Thyroid gland (tissue), 4 donors: ENCODE measurements at regions not wholly inside any gene's neighbourhood (a gene's known extent, or its start where the extent isn't known, plus 50 kb on each side); places are given as distances from the start of the nearest gene placed in this dataset.

Experiments
- DNase-seq, 2 donors: peaks; one replicate each; pipeline ENCODE4 v3.0.0-alpha.2; 2019
- H3K27ac ChIP-seq, 3 donors: fragments of 200-600 bp; sonication (generic); 1 replicate in 2 of 3; 2 replicates in 1 of 3; pipeline ENCODE4 v1.5.1; 2016 to 2019; ENCODE audit warnings: mild to moderate bottlenecking in 1 of 3, moderate library complexity in 1 of 3
- H3K27me3 ChIP-seq: fragments of 200-600 bp; sonication (generic); one replicate; pipeline ENCODE4 v1.5.1; 2019
- H3K36me3 ChIP-seq, 2 donors: fragments of 200-600 bp; sonication (generic); one replicate each; pipeline ENCODE4 v1.5.1; 2016 to 2019
- H3K4me1 ChIP-seq, 2 donors: fragments of 200-600 bp; sonication (generic); one replicate each; pipeline ENCODE4 v1.5.1; 2017 to 2019
- H3K4me3 ChIP-seq, 3 donors: fragments of 200-600 bp; sonication (generic); replicated peaks in 1 of 3; 1 replicate in 2 of 3; 2 replicates in 1 of 3; pipeline ENCODE4 v1.5.1; 2016; ENCODE audit warnings: mild to moderate bottlenecking in 1 of 3
- H3K9me3 ChIP-seq: fragments of 200-600 bp; sonication (generic); one replicate; pipeline ENCODE4 v1.5.1; 2017
- POLR2A ChIP-seq, 2 donors: fragments of 450-650 bp; IDR thresholded peaks; one replicate each; pipeline ENCODE4 v1.6.1; 2017; ENCODE audit warnings: antibody characterized with exemption in 2 of 2, mild to moderate bottlenecking in 2 of 2, moderate library complexity in 1 of 2
- WGBS, 2 donors: methylation state at CpG; one replicate each; pipeline ENCODE4 v1.1.5; 2017; 5-methylcytosine and 5-hydroxymethylcytosine counted together
- intact Hi-C: fragments of 100-400 bp; cut with DNase I; formaldehyde crosslinking; loops from one replicate; pipeline ENCODE4 v1.15.1; 2023
- TF ChIP-seq, protein P1 (sequence below), 6 experiments: fragments of 200-600 bp in 3 of 6; fragments of 450-650 bp in 3 of 6; sonication (generic) in 3 of 6; IDR thresholded peaks; one replicate each; pipeline ENCODE4 v1.5.1; 2016 to 2019; ENCODE audit warnings: antibody characterized with exemption in 6 of 6, mild to moderate bottlenecking in 2 of 6, inconsistent platforms in 1 of 6, moderate library complexity in 1 of 6

DNA sequence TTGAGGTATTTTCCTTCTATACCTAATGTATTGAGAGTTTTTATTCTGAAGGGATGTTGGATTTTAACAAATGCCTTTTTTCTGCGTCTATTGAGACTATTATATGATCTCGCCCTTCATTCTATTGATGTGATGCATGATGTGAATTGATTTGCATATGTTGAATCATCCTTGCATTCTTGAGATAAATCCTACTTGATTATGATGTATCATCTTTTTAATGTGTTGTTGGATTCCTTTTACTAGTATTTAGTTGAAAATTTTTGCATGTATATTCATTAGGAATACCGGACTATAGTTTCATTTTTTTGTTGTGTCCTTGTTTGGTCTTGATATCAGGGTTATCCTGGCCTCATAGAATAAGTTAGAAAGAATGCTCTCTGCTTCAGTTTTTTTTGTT, 169.7 kb downstream of the NPR3 start:
- Histone ChIP-seq H3K4me3 (no peak overlapping the region), H3K36me3 (no peaks in the 10 kb centered on the region), H3K4me1 (no peaks in the 10 kb centered on the region), H3K27me3 (no peaks in the 10 kb centered on the region), H3K9me3 (no peaks in the 10 kb centered on the region), H3K27ac (no peak overlapping the region)
- DNase-seq = no peak
- 59 to 94% methylated on average over 3 of the region's 3 CpGs for WGBS, 2 donors
- intact Hi-C loops = no loop called here
- no peak for TF ChIP-seq POLR2A (IDR thresholded peaks at IDR 0.05)
- TF ChIP-seq, protein P1, sequence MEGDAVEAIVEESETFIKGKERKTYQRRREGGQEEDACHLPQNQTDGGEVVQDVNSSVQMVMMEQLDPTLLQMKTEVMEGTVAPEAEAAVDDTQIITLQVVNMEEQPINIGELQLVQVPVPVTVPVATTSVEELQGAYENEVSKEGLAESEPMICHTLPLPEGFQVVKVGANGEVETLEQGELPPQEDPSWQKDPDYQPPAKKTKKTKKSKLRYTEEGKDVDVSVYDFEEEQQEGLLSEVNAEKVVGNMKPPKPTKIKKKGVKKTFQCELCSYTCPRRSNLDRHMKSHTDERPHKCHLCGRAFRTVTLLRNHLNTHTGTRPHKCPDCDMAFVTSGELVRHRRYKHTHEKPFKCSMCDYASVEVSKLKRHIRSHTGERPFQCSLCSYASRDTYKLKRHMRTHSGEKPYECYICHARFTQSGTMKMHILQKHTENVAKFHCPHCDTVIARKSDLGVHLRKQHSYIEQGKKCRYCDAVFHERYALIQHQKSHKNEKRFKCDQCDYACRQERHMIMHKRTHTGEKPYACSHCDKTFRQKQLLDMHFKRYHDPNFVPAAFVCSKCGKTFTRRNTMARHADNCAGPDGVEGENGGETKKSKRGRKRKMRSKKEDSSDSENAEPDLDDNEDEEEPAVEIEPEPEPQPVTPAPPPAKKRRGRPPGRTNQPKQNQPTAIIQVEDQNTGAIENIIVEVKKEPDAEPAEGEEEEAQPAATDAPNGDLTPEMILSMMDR (IDR thresholded peaks at IDR 0.05) = no peak

DNA sequence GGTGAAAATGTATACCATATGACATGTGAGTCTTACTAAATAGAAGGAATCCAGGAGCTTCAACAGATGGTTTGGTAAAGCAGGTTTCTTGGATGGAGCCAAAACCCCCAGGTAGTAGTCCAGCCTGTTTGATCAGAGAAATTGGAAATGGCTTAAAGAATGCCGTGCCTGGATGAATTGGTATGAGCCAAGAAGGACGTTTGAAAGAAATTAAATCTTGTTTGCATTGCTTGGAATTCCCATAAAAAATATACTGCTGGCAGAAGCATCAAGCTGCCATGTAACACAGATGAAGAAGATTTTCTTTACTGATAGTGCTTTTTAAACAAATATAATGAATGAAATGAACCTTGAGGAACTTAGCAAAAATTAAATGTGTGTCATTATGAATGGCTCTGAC, 176.3 kb downstream of the NPR3 start:
- H3K4me3 ChIP-seq = no peak overlapping the region
- H3K27ac ChIP-seq = no peak overlapping the region
- TF ChIP-seq, protein P1 (IDR thresholded peaks at IDR 0.05) = no peak
- TF ChIP-seq POLR2A (IDR thresholded peaks at IDR 0.05) = no peak
- 32 to 38% methylated on average over 2 of the region's 2 CpGs for WGBS, 2 donors
- no peaks in the 10 kb centered on the region for H3K27me3 ChIP-seq
- H3K9me3 ChIP-seq = no peaks in the 10 kb centered on the region
- intact Hi-C loops = no loop called here
- DNase-seq = no peak
- no peaks in the 10 kb centered on the region for H3K36me3 ChIP-seq
- H3K4me1 ChIP-seq = no peaks in the 10 kb centered on the region

DNA sequence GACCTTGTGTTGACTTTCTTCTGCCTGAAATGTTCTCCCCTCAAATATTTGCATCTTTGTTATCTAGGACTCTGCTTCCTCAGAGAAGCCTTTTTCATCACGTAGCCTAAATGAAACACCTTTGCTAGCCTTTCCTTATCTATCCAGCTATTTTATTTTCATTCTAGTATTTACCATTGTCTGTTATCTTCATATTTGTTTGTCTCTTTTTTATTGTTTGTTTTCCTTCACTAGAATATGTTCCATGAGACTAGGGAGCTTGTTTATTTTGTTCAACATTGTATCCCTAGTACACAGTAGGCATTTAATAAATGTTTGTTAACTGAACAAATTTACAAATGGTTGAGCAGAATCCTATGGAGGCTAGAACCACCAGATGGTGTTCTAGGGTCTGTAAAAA, 178.0 kb downstream of the NPR3 start:
- WGBS, 2 donors = 49 to 80% methylated on average over 1 of the region's 1 CpG
- Histone ChIP-seq H3K36me3 (no peaks in the 10 kb centered on the region), H3K4me1 (no peaks in the 10 kb centered on the region), H3K27ac (no peak overlapping the region), H3K27me3 (no peaks in the 10 kb centered on the region), H3K9me3 (no peaks in the 10 kb centered on the region), H3K4me3 (no peak overlapping the region)
- DNase-seq = no peak
- TF ChIP-seq POLR2A (IDR thresholded peaks at IDR 0.05) = no peak
- intact Hi-C loops = no loop called here

DNA sequence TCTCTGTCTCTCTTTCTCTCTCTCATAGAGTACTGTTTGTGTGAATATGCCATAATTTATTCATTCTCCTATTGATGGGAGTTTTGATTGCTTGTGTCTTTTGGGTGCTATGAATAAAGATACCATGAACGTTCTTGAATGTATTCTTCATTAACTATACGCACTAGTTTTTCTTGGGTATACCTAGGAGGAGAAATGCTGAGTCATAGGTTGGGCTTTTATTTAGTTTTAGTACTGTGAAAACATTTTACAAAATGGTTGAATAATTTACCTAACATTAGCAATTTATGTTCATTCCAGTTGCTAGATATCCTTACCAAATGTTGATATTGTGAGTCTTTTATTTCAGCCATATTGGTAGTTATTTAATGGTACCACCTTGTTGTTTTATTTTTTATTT, 192.5 kb downstream of the NPR3 start:
- Histone ChIP-seq H3K27ac (no peak overlapping the region), H3K27me3 (no peaks in the 10 kb centered on the region), H3K36me3 (no peaks in the 10 kb centered on the region), H3K9me3 (no peaks in the 10 kb centered on the region), H3K4me3 (no peak overlapping the region), H3K4me1 (no peaks in the 10 kb centered on the region)
- 36 to 91% methylated on average over 2 of the region's 2 CpGs for WGBS, 2 donors
- intact Hi-C loops = no loop called here
- TF ChIP-seq POLR2A (IDR thresholded peaks at IDR 0.05) = no peak
- TF ChIP-seq, protein P1 (IDR thresholded peaks at IDR 0.05) = no peak
- DNase-seq = no peak

DNA sequence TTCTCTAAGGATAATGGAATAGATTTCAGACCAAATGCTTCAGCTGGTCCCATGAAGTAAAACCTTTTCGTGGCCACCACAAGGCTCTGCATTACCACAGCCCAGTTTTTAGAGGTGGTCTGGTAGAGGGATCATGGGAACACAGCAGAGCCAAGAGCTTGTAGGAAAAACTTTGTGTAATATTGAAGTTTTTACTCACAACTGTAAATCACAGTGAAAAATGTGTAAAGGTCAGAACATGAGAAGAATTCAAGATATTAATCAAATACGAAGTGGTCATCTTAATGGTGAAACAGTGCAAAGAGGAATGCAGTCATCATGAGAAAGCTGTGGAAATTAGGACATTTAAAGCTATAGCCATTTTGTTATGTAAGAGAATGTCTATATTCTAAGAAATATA, 197.5 kb downstream of the NPR3 start:
- no peaks in the 10 kb centered on the region for H3K4me1 ChIP-seq
- H3K9me3 ChIP-seq = no peaks in the 10 kb centered on the region
- intact Hi-C loops = no loop called here
- no peak overlapping the region for H3K27ac ChIP-seq
- TF ChIP-seq, protein P1 (IDR thresholded peaks at IDR 0.05) = no peak
- TF ChIP-seq POLR2A (IDR thresholded peaks at IDR 0.05) = no peak
- WGBS, 2 donors = 38 to 81% methylated on average over 2 of the region's 2 CpGs
- no peak for DNase-seq
- no peak overlapping the region for H3K4me3 ChIP-seq
- no peaks in the 10 kb centered on the region for H3K27me3 ChIP-seq
- no peaks in the 10 kb centered on the region for H3K36me3 ChIP-seq

DNA sequence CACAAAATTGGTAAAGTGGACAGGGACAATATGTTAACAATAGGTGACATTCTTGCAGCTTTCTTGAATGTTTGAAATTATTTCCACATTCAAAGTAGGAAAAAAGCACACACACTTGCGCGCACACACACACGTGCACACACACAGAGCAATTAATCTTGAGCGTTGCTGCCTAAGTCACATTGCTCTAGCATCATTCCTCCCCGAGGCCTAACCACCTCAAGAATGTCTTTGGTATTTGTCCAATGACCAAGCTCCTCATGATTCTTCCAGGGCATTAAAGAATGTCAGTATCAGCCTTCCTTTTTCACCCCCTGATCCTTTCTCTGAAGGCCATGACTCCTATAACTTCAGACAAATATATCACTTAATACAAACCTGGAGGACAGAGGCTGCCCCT, 198.1 kb downstream of the NPR3 start:
- intact Hi-C loops = no loop called here
- no peaks in the 10 kb centered on the region for H3K36me3 ChIP-seq
- no peaks in the 10 kb centered on the region for H3K9me3 ChIP-seq
- WGBS, 2 donors = 83 to 86% methylated on average over 5 of the region's 5 CpGs
- H3K27ac ChIP-seq = no peak overlapping the region
- no peak for DNase-seq
- no peak overlapping the region for H3K4me3 ChIP-seq
- H3K27me3 ChIP-seq = no peaks in the 10 kb centered on the region
- H3K4me1 ChIP-seq = no peaks in the 10 kb centered on the region
- TF ChIP-seq, protein P1 (IDR thresholded peaks at IDR 0.05) = no peak
- TF ChIP-seq POLR2A (IDR thresholded peaks at IDR 0.05) = no peak
